ENCODE measurements at regions not wholly inside any gene's neighbourhood (a gene's known extent, or its start where the extent isn't known, plus 50 kb on each side); places are given as distances from the start of the nearest gene placed in this dataset.

DNA sequence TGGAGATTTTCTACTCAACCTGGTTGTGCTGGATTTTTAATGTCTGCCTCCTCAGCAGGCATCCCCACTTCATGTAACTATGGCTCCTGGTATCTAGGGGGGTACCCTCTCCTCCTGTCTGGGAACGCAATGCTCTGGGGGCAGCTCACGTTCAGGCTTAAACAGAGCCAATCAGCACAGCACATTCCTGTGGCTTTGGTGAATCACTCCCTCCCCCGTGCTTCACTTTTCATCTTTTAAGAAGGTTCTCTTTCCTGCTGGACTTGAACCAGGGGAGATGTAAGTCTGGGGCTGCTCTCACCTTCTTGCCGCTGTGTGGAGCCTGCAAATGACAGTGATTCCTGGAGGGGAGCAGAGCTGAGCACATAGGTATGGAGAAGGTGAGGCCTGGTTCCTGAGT, 101.2 kb downstream of the MSX2 start:
- H3K9me3 Mint-ChIP-seq (ENCODE audit: unreplicated experiment), result peaks cover 14% of the 10 kb centered on the region
- no peaks in the 10 kb centered on the region for H3K27me3 Mint-ChIP-seq (ENCODE audit: insufficient read depth, unreplicated experiment)
- no peaks in the 10 kb centered on the region for H3K36me3 Mint-ChIP-seq (ENCODE audit: insufficient read depth, unreplicated experiment)
- peaks cover 35% of the 10 kb centered on the region for H3K4me1 Mint-ChIP-seq (ENCODE audit: insufficient read depth, unreplicated experiment)
- no TSS peak for BruUV-seq (replicated peaks)
- no peak overlapping the region for H3K4me3 Mint-ChIP-seq (ENCODE audit: unreplicated experiment)
- CTCF ChIA-PET, result interaction anchor here (0.6 kb wide), 2 partner anchors 14 to 504 kb away, joined by 3 to 4 read pairs; no protein-coding TSS in a partner anchor
- intact Hi-C loops (cut with micrococcal nuclease), result no loop called here
- DNase-seq (ENCODE audit: unreplicated experiment), result peak; percentile 61
- peak overlapping the region; percentile 20 for H3K27ac Mint-ChIP-seq (ENCODE audit: low read depth, unreplicated experiment)
- TF ChIP-seq, protein P1, sequence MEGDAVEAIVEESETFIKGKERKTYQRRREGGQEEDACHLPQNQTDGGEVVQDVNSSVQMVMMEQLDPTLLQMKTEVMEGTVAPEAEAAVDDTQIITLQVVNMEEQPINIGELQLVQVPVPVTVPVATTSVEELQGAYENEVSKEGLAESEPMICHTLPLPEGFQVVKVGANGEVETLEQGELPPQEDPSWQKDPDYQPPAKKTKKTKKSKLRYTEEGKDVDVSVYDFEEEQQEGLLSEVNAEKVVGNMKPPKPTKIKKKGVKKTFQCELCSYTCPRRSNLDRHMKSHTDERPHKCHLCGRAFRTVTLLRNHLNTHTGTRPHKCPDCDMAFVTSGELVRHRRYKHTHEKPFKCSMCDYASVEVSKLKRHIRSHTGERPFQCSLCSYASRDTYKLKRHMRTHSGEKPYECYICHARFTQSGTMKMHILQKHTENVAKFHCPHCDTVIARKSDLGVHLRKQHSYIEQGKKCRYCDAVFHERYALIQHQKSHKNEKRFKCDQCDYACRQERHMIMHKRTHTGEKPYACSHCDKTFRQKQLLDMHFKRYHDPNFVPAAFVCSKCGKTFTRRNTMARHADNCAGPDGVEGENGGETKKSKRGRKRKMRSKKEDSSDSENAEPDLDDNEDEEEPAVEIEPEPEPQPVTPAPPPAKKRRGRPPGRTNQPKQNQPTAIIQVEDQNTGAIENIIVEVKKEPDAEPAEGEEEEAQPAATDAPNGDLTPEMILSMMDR (IDR thresholded peaks at IDR 0.05; ENCODE audit: unreplicated experiment), result no peak
- POLR2A ChIA-PET, result no interaction called here

GRCh38 chr5:174818430-174818829, 94.0 kb downstream of the MSX2 start:
- CTCF ChIA-PET, result interaction anchor here (0.6 to 1.8 kb wide), 8 partner anchors 10 to 902 kb away, joined by 3 to 11 read pairs (median 4); no protein-coding TSS in a partner anchor
- TF ChIP-seq, protein P1 (IDR thresholded peaks at IDR 0.05; ENCODE audit: unreplicated experiment), result no peak
- H3K9me3 Mint-ChIP-seq (ENCODE audit: unreplicated experiment), result peaks cover 7% of the 10 kb centered on the region
- BruUV-seq (replicated peaks), result no TSS peak
- no peaks in the 10 kb centered on the region for H3K4me1 Mint-ChIP-seq (ENCODE audit: insufficient read depth, unreplicated experiment)
- H3K27ac Mint-ChIP-seq (ENCODE audit: low read depth, unreplicated experiment), result no peak overlapping the region
- H3K4me3 Mint-ChIP-seq (ENCODE audit: unreplicated experiment), result no peak overlapping the region
- H3K36me3 Mint-ChIP-seq (ENCODE audit: insufficient read depth, unreplicated experiment), result no peaks in the 10 kb centered on the region
- POLR2A ChIA-PET, result no interaction called here
- no peak for DNase-seq (ENCODE audit: unreplicated experiment)
- no peaks in the 10 kb centered on the region for H3K27me3 Mint-ChIP-seq (ENCODE audit: insufficient read depth, unreplicated experiment)
- intact Hi-C loops (cut with micrococcal nuclease), result no loop called here

DNA sequence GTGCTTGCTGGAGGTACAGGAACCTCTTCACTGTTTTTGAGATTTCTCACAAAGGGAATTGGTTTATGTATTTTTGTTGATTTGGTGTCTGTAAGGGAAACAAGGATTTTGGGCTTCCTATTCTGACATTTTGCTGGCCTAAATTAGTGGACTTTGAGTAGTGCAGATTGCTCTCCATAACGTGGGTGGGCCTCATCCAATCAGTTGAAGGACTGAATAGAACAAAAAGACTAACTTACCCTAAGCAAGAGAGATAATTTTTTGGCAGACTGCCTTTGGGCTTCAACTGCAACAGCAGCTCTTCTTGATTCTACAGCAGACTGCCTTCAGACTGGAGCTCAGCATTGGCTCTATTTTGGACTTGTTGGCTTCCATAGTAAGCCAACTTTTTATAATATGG, 93.2 kb downstream of the MSX2 start:
- H3K9me3 Mint-ChIP-seq (ENCODE audit: unreplicated experiment), result peaks cover 7% of the 10 kb centered on the region
- H3K36me3 Mint-ChIP-seq (ENCODE audit: insufficient read depth, unreplicated experiment), result no peaks in the 10 kb centered on the region
- no peaks in the 10 kb centered on the region for H3K27me3 Mint-ChIP-seq (ENCODE audit: insufficient read depth, unreplicated experiment)
- POLR2A ChIA-PET, result interaction anchor here (0.7 kb wide), 1 partner anchor 1706 kb away, joined by 3 read pairs; no protein-coding TSS in a partner anchor
- no peak overlapping the region for H3K4me3 Mint-ChIP-seq (ENCODE audit: unreplicated experiment)
- DNase-seq (ENCODE audit: unreplicated experiment), result no peak
- intact Hi-C loops (cut with micrococcal nuclease), result no loop called here
- BruUV-seq (replicated peaks), result no TSS peak
- no peaks in the 10 kb centered on the region for H3K4me1 Mint-ChIP-seq (ENCODE audit: insufficient read depth, unreplicated experiment)
- TF ChIP-seq, protein P1 (IDR thresholded peaks at IDR 0.05; ENCODE audit: unreplicated experiment), result no peak
- CTCF ChIA-PET, result interaction anchor here (0.6 to 1.8 kb wide), 8 partner anchors 23 to 902 kb away, joined by 3 to 11 read pairs (median 4); no protein-coding TSS in a partner anchor
- no peak overlapping the region for H3K27ac Mint-ChIP-seq (ENCODE audit: low read depth, unreplicated experiment)

GRCh38 chr5:174816858-174817257, 92.5 kb downstream of the MSX2 start:
- H3K36me3 Mint-ChIP-seq (ENCODE audit: insufficient read depth, unreplicated experiment), result no peaks in the 10 kb centered on the region
- no TSS peak for BruUV-seq (replicated peaks)
- no peaks in the 10 kb centered on the region for H3K4me1 Mint-ChIP-seq (ENCODE audit: insufficient read depth, unreplicated experiment)
- no peaks in the 10 kb centered on the region for H3K9me3 Mint-ChIP-seq (ENCODE audit: unreplicated experiment)
- no peaks in the 10 kb centered on the region for H3K27me3 Mint-ChIP-seq (ENCODE audit: insufficient read depth, unreplicated experiment)
- ChIA-PET POLR2A (interaction anchor here (0.7 kb wide), 1 partner anchor 1705 kb away, joined by 3 read pairs; no protein-coding TSS in a partner anchor), CTCF (interaction anchor here (0.7 to 1.8 kb wide), 4 partner anchors 10 to 64 kb away, joined by 3 to 11 read pairs (median 4); no protein-coding TSS in a partner anchor)
- no peak overlapping the region for H3K27ac Mint-ChIP-seq (ENCODE audit: low read depth, unreplicated experiment)
- TF ChIP-seq, protein P1 (IDR thresholded peaks at IDR 0.05; ENCODE audit: unreplicated experiment), result peak; percentile 60
- intact Hi-C loops (cut with micrococcal nuclease), result no loop called here
- peak; percentile 52 for DNase-seq (ENCODE audit: unreplicated experiment)
- H3K4me3 Mint-ChIP-seq (ENCODE audit: unreplicated experiment), result no peak overlapping the region

All from MCF 10A (cell line).